GM12878 (cell line): ENCODE measurements at regions not wholly inside any gene's neighbourhood (a gene's known extent, or its start where the extent isn't known, plus 50 kb on each side); places are given as distances from the start of the nearest gene placed in this dataset.

Experiments
- ATAC-seq: fragments of 200-7000 bp; cut with Tn5 transposase; 3 replicates; pipeline ENCODE4 v1.9.1; 2020; ENCODE audit warnings: mild to moderate bottlenecking, moderate library complexity
- BruUV-seq: library from RNA; stranded (reverse); fragments of 400-500 nt; replicated peaks from 2 replicates; lab custom pipeline; 2021; lab: Mats Ljungman, UMichigan
- CTCF ChIA-PET: fragments of 300-600 bp; sonication (Branson Sonifier 250); formaldehyde crosslinking; extraction: SDS; loops from one replicate; lab custom pipeline; 2021; ENCODE audit warnings: inconsistent platforms; lab: Yijun Ruan, JAX
- POLR2A ChIA-PET: fragments of 350-600 bp; formaldehyde crosslinking; extraction: SDS; loops from one replicate; lab custom pipeline; 2021; ENCODE audit warnings: inconsistent platforms; lab: Charles Lee
- RAD21 ChIA-PET: fragments of 300-600 bp; sonication (Branson Sonifier 250); formaldehyde crosslinking; loops from one replicate; lab custom pipeline; 2023; ENCODE audit warnings: antibody characterized with exemption; ENCODE audit not compliant: unreplicated experiment; lab: Charles Lee
- SMC1A ChIA-PET: fragments of 300-600 bp; sonication (Branson Sonifier 250); formaldehyde crosslinking; loops from one replicate; lab custom pipeline; 2023; ENCODE audit not compliant: unreplicated experiment, uncharacterized antibody; lab: Charles Lee
- DNase-seq: peaks from one replicate; pipeline ENCODE4 v3.0.0-alpha.2; 2011; ENCODE audit warnings: low read depth, low spot score
- FAIRE-seq: peaks from 3 replicates; lab custom pipeline; 2011; peaks lifted over from hg19 to GRCh38; lab: Jason Lieb, UNC
- H2AFZ ChIP-seq: 2 replicates; pipeline ENCODE4 v1.6.0; 2011; ENCODE audit warnings: low read depth, low read length, control low read depth; ENCODE audit not compliant: control insufficient read depth
- H3K27ac ChIP-seq: 2 replicates; pipeline ENCODE4 v1.5.1; 2011; ENCODE audit warnings: control low read depth; ENCODE audit not compliant: control insufficient read depth, insufficient read depth
- H3K27me3 ChIP-seq, 2 experiments: replicated peaks in 1 of 2; 2 replicates each; pipeline versions ENCODE4 v1.6.0 to v1.6.1; 2011; ENCODE audit warnings: low read length in 1 of 2; ENCODE audit not compliant: control insufficient read depth in 2 of 2, insufficient read depth in 2 of 2
- H3K36me3 ChIP-seq, 2 experiments: 2 replicates each; pipeline ENCODE4 v1.5.1; 2011; ENCODE audit warnings: low read length in 1 of 2; ENCODE audit not compliant: control insufficient read depth in 2 of 2, insufficient read depth in 2 of 2
- H3K4me1 ChIP-seq: 2 replicates; pipeline ENCODE4 v1.6.1; 2011; ENCODE audit warnings: mild to moderate bottlenecking, low read length, moderate library complexity, mixed read lengths; ENCODE audit not compliant: control insufficient read depth, insufficient read depth
- H3K4me2 ChIP-seq: 2 replicates; pipeline ENCODE4 v1.6.0; 2011; ENCODE audit warnings: control low read depth; ENCODE audit not compliant: control insufficient read depth, insufficient read depth
- H3K4me3 ChIP-seq: fragments of 200-600 bp; sonication (generic); 2 replicates; pipeline ENCODE4 v1.5.1; 2016
- H3K79me2 ChIP-seq: 2 replicates; pipeline ENCODE4 v1.6.0; 2011; ENCODE audit warnings: low read length; ENCODE audit not compliant: control insufficient read depth, insufficient read depth
- H3K9ac ChIP-seq: 2 replicates; pipeline ENCODE4 v1.8.0; 2011; ENCODE audit warnings: low read length, control low read depth, mixed read lengths; ENCODE audit not compliant: control insufficient read depth, insufficient read depth
- H3K9me3 ChIP-seq: replicated peaks from 3 replicates; pipeline ENCODE4 v1.5.1; 2011; ENCODE audit warnings: mild to moderate bottlenecking, low read length; ENCODE audit not compliant: control insufficient read depth, insufficient read depth
- H4K20me1 ChIP-seq: 2 replicates; pipeline ENCODE4 v1.6.0; 2011; ENCODE audit not compliant: control insufficient read depth, insufficient read depth
- BMI1 ChIP-seq: fragments of 450-650 bp; IDR thresholded peaks from 2 replicates; pipeline ENCODE4 v1.6.1; 2016; ENCODE audit warnings: mild to moderate bottlenecking, moderate library complexity, borderline replicate concordance
- CHD1 ChIP-seq: IDR thresholded peaks from 2 replicates; pipeline ENCODE4 v1.6.1; 2012; ENCODE audit warnings: low read depth, low read length, improper control_type of control experiment
- CHD4 ChIP-seq: fragments of 200-600 bp; sonication (generic); IDR thresholded peaks from 2 replicates; pipeline ENCODE4 v1.6.1; 2016; ENCODE audit warnings: mild to moderate bottlenecking
- MEF2B ChIP-seq: fragments of 450-650 bp; IDR thresholded peaks from 2 replicates; pipeline ENCODE4 v1.6.1; 2018; ENCODE audit warnings: mild to moderate bottlenecking, moderate library complexity; ENCODE audit not compliant: partially characterized antibody, poor library complexity, severe bottlenecking
- NFYB ChIP-seq: IDR thresholded peaks from 2 replicates; pipeline ENCODE4 v1.6.1; 2011; ENCODE audit warnings: low read depth, mild to moderate bottlenecking, low read length, improper control_type of control experiment, moderate library complexity; ENCODE audit not compliant: insufficient read depth
- NR2F1 ChIP-seq: fragments of 450-650 bp; conservative IDR thresholded peaks from 2 replicates; pipeline ENCODE4 v1.6.1; 2017; ENCODE audit warnings: mild to moderate bottlenecking
- PML ChIP-seq: IDR thresholded peaks from 2 replicates; pipeline ENCODE4 v1.6.1; 2012; ENCODE audit warnings: low read length, inconsistent platforms
- POU2F2 ChIP-seq: IDR thresholded peaks from 3 replicates; pipeline ENCODE4 v1.6.1; 2011; ENCODE audit warnings: low read depth, mild to moderate bottlenecking, low read length, borderline replicate concordance
- RAD51 ChIP-seq: fragments of 450-650 bp; IDR thresholded peaks from 2 replicates; pipeline ENCODE4 v1.6.1; 2016; ENCODE audit warnings: moderate library complexity, mild to moderate bottlenecking, inconsistent platforms
- RFX5 ChIP-seq: IDR thresholded peaks from 2 replicates; pipeline ENCODE4 v1.6.1; 2011; ENCODE audit warnings: low read depth, low read length, improper control_type of control experiment
- SIX5 ChIP-seq: IDR thresholded peaks from 2 replicates; pipeline ENCODE4 v1.6.1; 2011; ENCODE audit warnings: mild to moderate bottlenecking, low read depth, low read length, moderate library complexity; ENCODE audit not compliant: severe bottlenecking
- SMAD1 ChIP-seq: fragments of 450-650 bp; IDR thresholded peaks from 2 replicates; pipeline ENCODE4 v1.6.1; 2018; ENCODE audit warnings: mild to moderate bottlenecking, low read depth; ENCODE audit not compliant: partially characterized antibody
- SMAD5 ChIP-seq: IDR thresholded peaks from 2 replicates; pipeline ENCODE4 v1.6.1; 2016; ENCODE audit warnings: antibody characterized with exemption, low read depth
- STAT3 ChIP-seq: IDR thresholded peaks from 2 replicates; pipeline ENCODE4 v1.6.1; 2011; ENCODE audit warnings: low read depth, low read length, improper control_type of control experiment
- ZBTB40 ChIP-seq: fragments of 450-650 bp; IDR thresholded peaks from 2 replicates; pipeline ENCODE4 v1.6.1; 2016; ENCODE audit warnings: mild to moderate bottlenecking, moderate library complexity, borderline replicate concordance
- ZNF384 ChIP-seq: IDR thresholded peaks from 2 replicates; pipeline ENCODE4 v1.6.1; 2012; ENCODE audit warnings: low read depth, mild to moderate bottlenecking, low read length, improper control_type of control experiment, borderline replicate concordance
- WGBS: methylation state at CpG from one replicate; pipeline ENCODE4 v1.1.6; 2016; ENCODE audit warnings: low lambda C conversion rate; ENCODE audit not compliant: insufficient replicate concordance, insufficient coverage; ENCODE audit errors: missing lambda C conversion rate; 5-methylcytosine and 5-hydroxymethylcytosine counted together
- in situ Hi-C: fragments of 300-500 bp; cut with MboI; formaldehyde crosslinking; loops from 9 replicates; pipeline ENCODE4 v1.14.3; 2018; ENCODE audit warnings: mixed read lengths
- intact Hi-C: fragments of 100-400 bp; cut with micrococcal nuclease; formaldehyde crosslinking; loops from one replicate; pipeline ENCODE4 v1.14.2; 2022; ENCODE audit not compliant: unreplicated experiment
- TF ChIP-seq, protein P1 (sequence below): fragments of 450-650 bp; formaldehyde crosslinking; IDR thresholded peaks from 2 replicates; pipeline ENCODE4 v1.5.0; 2022; ENCODE audit warnings: mild to moderate bottlenecking, missing genetic modification characterization

DNA sequence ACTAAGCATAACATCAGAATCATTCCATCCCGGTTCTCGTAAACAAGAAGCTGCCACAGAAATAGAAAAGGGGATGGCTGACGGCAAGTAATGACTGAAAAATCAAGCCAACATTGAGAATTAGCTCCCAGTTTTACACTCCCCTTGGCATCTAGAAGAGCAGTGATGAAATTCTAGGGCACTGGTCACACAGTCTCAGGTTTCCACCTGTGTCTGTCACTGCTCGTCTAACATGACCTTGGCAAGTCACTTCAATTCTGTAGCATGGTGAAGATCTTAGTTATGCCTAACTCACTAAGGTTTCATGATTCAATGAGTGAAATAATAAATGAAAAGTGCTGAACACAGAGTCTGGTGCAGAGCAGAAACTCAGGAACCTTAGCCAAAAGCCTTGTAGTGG lies 272.3 kb upstream of the ARRDC4 start (continued):
- TF ChIP-seq POU2F2 (no peak), SIX5 (no peak), RAD51 (no peak), ZNF384 (no peak)
- TF ChIP-seq, all 136 proteins: peak for 0

- Histone ChIP-seq H4K20me1 (no peaks in the 10 kb centered on the region), H3K36me3 (no peaks in the 10 kb centered on the region), H3K27me3 (no peaks in the 10 kb centered on the region), H3K27ac (no peak overlapping the region), H3K9me3 (no peaks in the 10 kb centered on the region), H3K4me2 (no peak overlapping the region), H2AFZ (no peak overlapping the region), H3K4me3 (no peak overlapping the region), H3K79me2 (no peaks in the 10 kb centered on the region), H3K9ac (no peak overlapping the region), H3K4me1 (no peaks in the 10 kb centered on the region)
- FAIRE-seq (no peak), DNase-seq (no peak), ATAC-seq (no peak)
- in situ Hi-C loops (no loop called here), intact Hi-C loops (no loop called here)
- ChIA-PET POLR2A (no interaction called here), SMC1A (interaction anchor here (1.2 kb wide), 1 partner anchor 9 kb away, joined by 3 read pairs; no protein-coding TSS in a partner anchor), RAD21 (no interaction called here), CTCF (no interaction called here)
- BruUV-seq, result no TSS peak
- WGBS, result 35% methylated on average over 4 of the region's 4 CpGs
- TF ChIP-seq BMI1 (no peak), RFX5 (no peak), NR2F1 (no peak), SMAD5 (no peak), CHD4 (no peak), PML (no peak), SIX5 (no peak), CHD1 (no peak), ZBTB40 (no peak), STAT3 (no peak), NFYB (no peak), SMAD1 (no peak), MEF2B (no peak)
- TF ChIP-seq, protein P1, sequence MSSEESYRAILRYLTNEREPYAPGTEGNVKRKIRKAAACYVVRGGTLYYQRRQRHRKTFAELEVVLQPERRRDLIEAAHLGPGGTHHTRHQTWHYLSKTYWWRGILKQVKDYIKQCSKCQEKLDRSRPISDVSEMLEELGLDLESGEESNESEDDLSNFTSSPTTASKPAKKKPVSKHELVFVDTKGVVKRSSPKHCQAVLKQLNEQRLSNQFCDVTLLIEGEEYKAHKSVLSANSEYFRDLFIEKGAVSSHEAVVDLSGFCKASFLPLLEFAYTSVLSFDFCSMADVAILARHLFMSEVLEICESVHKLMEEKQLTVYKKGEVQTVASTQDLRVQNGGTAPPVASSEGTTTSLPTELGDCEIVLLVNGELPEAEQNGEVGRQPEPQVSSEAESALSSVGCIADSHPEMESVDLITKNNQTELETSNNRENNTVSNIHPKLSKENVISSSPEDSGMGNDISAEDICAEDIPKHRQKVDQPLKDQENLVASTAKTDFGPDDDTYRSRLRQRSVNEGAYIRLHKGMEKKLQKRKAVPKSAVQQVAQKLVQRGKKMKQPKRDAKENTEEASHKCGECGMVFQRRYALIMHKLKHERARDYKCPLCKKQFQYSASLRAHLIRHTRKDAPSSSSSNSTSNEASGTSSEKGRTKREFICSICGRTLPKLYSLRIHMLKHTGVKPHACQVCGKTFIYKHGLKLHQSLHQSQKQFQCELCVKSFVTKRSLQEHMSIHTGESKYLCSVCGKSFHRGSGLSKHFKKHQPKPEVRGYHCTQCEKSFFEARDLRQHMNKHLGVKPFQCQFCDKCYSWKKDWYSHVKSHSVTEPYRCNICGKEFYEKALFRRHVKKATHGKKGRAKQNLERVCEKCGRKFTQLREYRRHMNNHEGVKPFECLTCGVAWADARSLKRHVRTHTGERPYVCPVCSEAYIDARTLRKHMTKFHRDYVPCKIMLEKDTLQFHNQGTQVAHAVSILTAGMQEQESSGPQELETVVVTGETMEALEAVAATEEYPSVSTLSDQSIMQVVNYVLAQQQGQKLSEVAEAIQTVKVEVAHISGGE, result no peak
Measured at GRCh38 chr15:97688886-97689285, 271.6 kb upstream of the ARRDC4 start.
